Caco-2 (cell line): ENCODE measurements at regions not wholly inside any gene's neighbourhood (a gene's known extent, or its start where the extent isn't known, plus 50 kb on each side); places are given as distances from the start of the nearest gene placed in this dataset.

Source experiments
- BruUV-seq: library from RNA; stranded (reverse); fragments of 400-500 nt; replicated peaks from 2 replicates; lab custom pipeline; 2021; lab: Mats Ljungman, UMichigan
- CTCF ChIA-PET: fragments of 300-600 bp; sonication (Branson Sonifier 250); formaldehyde crosslinking; loops from one replicate; lab custom pipeline; 2022; ENCODE audit warnings: antibody characterized with exemption; lab: Charles Lee
- POLR2A ChIA-PET: fragments of 300-600 bp; sonication (Branson Sonifier 250); formaldehyde crosslinking; loops from one replicate; lab custom pipeline; 2022; ENCODE audit warnings: antibody characterized with exemption; lab: Charles Lee
- DNase-seq, 2 experiments: peaks; one replicate each; pipeline versions ENCODE4 v3.0.0 to v3.0.0-alpha.2; 2020 to 2022
- H3K27me3 ChIP-seq: replicated peaks from 2 replicates; pipeline ENCODE4 v1.6.0; 2011; ENCODE audit warnings: low read length; ENCODE audit not compliant: control insufficient read depth, insufficient read depth
- H3K36me3 ChIP-seq: 2 replicates; pipeline ENCODE4 v1.5.1; 2011; ENCODE audit warnings: low read length; ENCODE audit not compliant: control insufficient read depth, insufficient read depth
- H3K4me1 ChIP-seq: fragments of 250-450 bp; sonication (Bioruptor Pico); 2 replicates; pipeline ENCODE4 v1.5.1; 2020; ENCODE audit warnings: mild to moderate bottlenecking
- H3K4me3 ChIP-seq: 2 replicates; pipeline ENCODE4 v1.5.1; 2011; ENCODE audit warnings: low read depth, mild to moderate bottlenecking, control low read depth, low read length
- H3K9me3 ChIP-seq: fragments of 250-450 bp; sonication (Bioruptor Pico); 2 replicates; pipeline ENCODE4 v1.5.1; 2020; ENCODE audit warnings: mild to moderate bottlenecking, moderate library complexity
- H3K27ac Mint-ChIP-seq: one replicate; pipeline ENCODE4 v1.8.0; 2022; ENCODE audit warnings: mixed read lengths; ENCODE audit not compliant: unreplicated experiment
- H3K27me3 Mint-ChIP-seq: one replicate; pipeline ENCODE4 v1.8.0; 2022; ENCODE audit warnings: mixed read lengths; ENCODE audit not compliant: insufficient read depth, unreplicated experiment
- H3K36me3 Mint-ChIP-seq: one replicate; pipeline ENCODE4 v1.8.0; 2022; ENCODE audit warnings: mild to moderate bottlenecking, mixed read lengths; ENCODE audit not compliant: insufficient read depth, unreplicated experiment
- H3K4me1 Mint-ChIP-seq: one replicate; pipeline ENCODE4 v1.8.0; 2022; ENCODE audit warnings: low read depth, mixed read lengths; ENCODE audit not compliant: unreplicated experiment
- H3K4me3 Mint-ChIP-seq: one replicate; pipeline ENCODE4 v1.8.0; 2022; ENCODE audit warnings: mild to moderate bottlenecking, moderate library complexity, mixed read lengths; ENCODE audit not compliant: unreplicated experiment
- H3K9me3 Mint-ChIP-seq: one replicate; pipeline ENCODE4 v1.8.0; 2022; ENCODE audit warnings: mixed read lengths; ENCODE audit not compliant: unreplicated experiment
- CTCF ChIP-seq, 2 experiments: fragments of 200-600 bp in 1 of 2; IDR thresholded peaks; 1 replicate in 1 of 2; 2 replicates in 1 of 2; pipeline versions ENCODE4 v1.5.1 to v1.8.0; 2011 to 2022; ENCODE audit warnings: antibody characterized with exemption in 1 of 2, control low read depth in 1 of 2, inconsistent platforms in 1 of 2, low read depth in 1 of 2, low read length in 1 of 2, mild to moderate bottlenecking in 1 of 2, moderate library complexity in 1 of 2; ENCODE audit not compliant: insufficient read depth in 1 of 2, severe bottlenecking in 1 of 2, unreplicated experiment in 1 of 2
- intact Hi-C: fragments of 100-400 bp; cut with micrococcal nuclease; formaldehyde crosslinking; loops from one replicate; pipeline ENCODE4 v1.10.0; 2022; ENCODE audit not compliant: unreplicated experiment

- no peak overlapping the region for H3K4me3 ChIP-seq
- Mint-ChIP-seq H3K27ac (no peak overlapping the region), H3K27me3 (peaks cover 11% of the 10 kb centered on the region), H3K36me3 (no peaks in the 10 kb centered on the region), H3K4me1 (peaks cover 12% of the 10 kb centered on the region), H3K4me3 (no peak overlapping the region), H3K9me3 (no peaks in the 10 kb centered on the region)
- DNase-seq = no peak
- ChIA-PET POLR2A (no interaction called here), CTCF (interaction anchor here (0.7 kb wide), 1 partner anchor 86 kb away, joined by 6 read pairs; no protein-coding TSS in a partner anchor)
- intact Hi-C loops = no loop called here
- no peaks in the 10 kb centered on the region; the same call in 1 of the 2 replicates for H3K27me3 ChIP-seq
- BruUV-seq = no TSS peak
- TF ChIP-seq CTCF (IDR thresholded peaks at IDR 0.05; ENCODE audit: insufficient read depth in 1 of 2, low read depth in 1 of 2, low read length in 1 of 2, severe bottlenecking in 1 of 2, unreplicated experiment in 1 of 2) = no peak
- no peaks in the 10 kb centered on the region; the same call in 1 of the 2 replicates for H3K9me3 ChIP-seq
- H3K4me1 ChIP-seq = no peaks in the 10 kb centered on the region
- H3K36me3 ChIP-seq = no peaks in the 10 kb centered on the region
Observed at GRCh38 chr6:110043366-110043994, 65.4 kb downstream of the GPR6 start.

GRCh38 chr6:110044096-110044495 lies 66.0 kb downstream of the GPR6 start:
- no peaks in the 10 kb centered on the region; the same call in 1 of the 2 replicates for H3K9me3 ChIP-seq
- no peak overlapping the region for H3K4me3 ChIP-seq
- no TSS peak for BruUV-seq
- POLR2A ChIA-PET = no interaction called here
- no peaks in the 10 kb centered on the region for H3K4me1 ChIP-seq
- no peaks in the 10 kb centered on the region for H3K9me3 Mint-ChIP-seq
- no peak overlapping the region for H3K27ac Mint-ChIP-seq
- H3K36me3 Mint-ChIP-seq = no peaks in the 10 kb centered on the region
- intact Hi-C loops = no loop called here
- H3K27me3 Mint-ChIP-seq = peaks cover 11% of the 10 kb centered on the region
- H3K4me3 Mint-ChIP-seq = no peak overlapping the region
- TF ChIP-seq CTCF (IDR thresholded peaks at IDR 0.05; ENCODE audit: insufficient read depth in 1 of 2, low read depth in 1 of 2, low read length in 1 of 2, severe bottlenecking in 1 of 2, unreplicated experiment in 1 of 2) = no peak
- no peak for DNase-seq
- no peaks in the 10 kb centered on the region; the same call in 1 of the 2 replicates for H3K27me3 ChIP-seq
- no peaks in the 10 kb centered on the region for H3K36me3 ChIP-seq
- CTCF ChIA-PET = interaction anchor here (0.7 kb wide), 1 partner anchor 85 kb away, joined by 6 read pairs; no protein-coding TSS in a partner anchor
- H3K4me1 Mint-ChIP-seq = peaks cover 11% of the 10 kb centered on the region

- H3K9me3 Mint-ChIP-seq = no peaks in the 10 kb centered on the region
- no peaks in the 10 kb centered on the region for H3K36me3 ChIP-seq
- H3K4me3 Mint-ChIP-seq = no peak overlapping the region
- intact Hi-C loops = no loop called here
- DNase-seq = no peak
- CTCF ChIA-PET = no interaction called here
- H3K4me1 Mint-ChIP-seq = peaks cover 6% of the 10 kb centered on the region
- POLR2A ChIA-PET = no interaction called here
- H3K36me3 Mint-ChIP-seq = no peaks in the 10 kb centered on the region
- no peak overlapping the region for H3K4me3 ChIP-seq
- peaks cover 11% of the 10 kb centered on the region for H3K27me3 Mint-ChIP-seq
- H3K27ac Mint-ChIP-seq = no peak overlapping the region
- no peaks in the 10 kb centered on the region for H3K4me1 ChIP-seq
- BruUV-seq = no TSS peak
- no peak for TF ChIP-seq CTCF (IDR thresholded peaks at IDR 0.05; ENCODE audit: insufficient read depth in 1 of 2, low read depth in 1 of 2, low read length in 1 of 2, severe bottlenecking in 1 of 2, unreplicated experiment in 1 of 2)
- no peaks in the 10 kb centered on the region; the same call in 1 of the 2 replicates for H3K27me3 ChIP-seq
- H3K9me3 ChIP-seq = no peaks in the 10 kb centered on the region; the same call in 1 of the 2 replicates
Observed at GRCh38 chr6:110044622-110045021, 66.5 kb downstream of the GPR6 start.
